ENCODE measurements at regions not wholly inside any gene's neighbourhood (a gene's known extent, or its start where the extent isn't known, plus 50 kb on each side); places are given as distances from the start of the nearest gene placed in this dataset.
A peak's percentile ranks its signal among the peaks of the same experiment; 100 is the strongest.

DNA sequence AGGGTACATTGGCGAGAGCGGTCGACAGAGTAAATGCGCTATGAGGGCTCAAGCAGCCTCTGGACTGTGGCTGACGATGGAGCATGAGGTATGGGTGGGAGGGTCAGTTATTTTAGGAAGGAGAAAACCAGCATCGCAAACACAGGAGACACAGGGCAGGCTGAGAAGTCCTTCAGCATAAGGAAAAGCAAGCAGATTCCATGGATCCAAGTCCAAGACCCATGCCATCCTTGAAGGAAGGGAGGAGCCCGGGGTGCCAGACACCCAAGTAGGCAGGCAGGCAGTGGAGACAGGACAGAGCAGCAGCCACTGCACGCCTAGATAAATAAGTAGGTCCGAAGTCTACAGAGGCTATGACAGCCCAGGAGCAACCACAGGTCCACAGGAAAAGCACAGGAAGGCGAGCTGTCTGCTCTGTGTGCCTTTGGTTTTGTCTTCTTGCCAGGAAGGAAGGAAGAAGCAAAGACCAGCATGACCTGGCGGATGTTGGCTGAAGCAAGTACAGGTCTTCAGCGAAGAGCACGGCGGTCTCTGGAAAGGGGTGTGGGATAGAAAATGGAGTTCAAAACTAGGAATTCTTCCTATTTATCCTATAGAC lies 76.4 kb upstream of the SLC45A1 start (continued):
- TF ChIP-seq, protein P1, sequence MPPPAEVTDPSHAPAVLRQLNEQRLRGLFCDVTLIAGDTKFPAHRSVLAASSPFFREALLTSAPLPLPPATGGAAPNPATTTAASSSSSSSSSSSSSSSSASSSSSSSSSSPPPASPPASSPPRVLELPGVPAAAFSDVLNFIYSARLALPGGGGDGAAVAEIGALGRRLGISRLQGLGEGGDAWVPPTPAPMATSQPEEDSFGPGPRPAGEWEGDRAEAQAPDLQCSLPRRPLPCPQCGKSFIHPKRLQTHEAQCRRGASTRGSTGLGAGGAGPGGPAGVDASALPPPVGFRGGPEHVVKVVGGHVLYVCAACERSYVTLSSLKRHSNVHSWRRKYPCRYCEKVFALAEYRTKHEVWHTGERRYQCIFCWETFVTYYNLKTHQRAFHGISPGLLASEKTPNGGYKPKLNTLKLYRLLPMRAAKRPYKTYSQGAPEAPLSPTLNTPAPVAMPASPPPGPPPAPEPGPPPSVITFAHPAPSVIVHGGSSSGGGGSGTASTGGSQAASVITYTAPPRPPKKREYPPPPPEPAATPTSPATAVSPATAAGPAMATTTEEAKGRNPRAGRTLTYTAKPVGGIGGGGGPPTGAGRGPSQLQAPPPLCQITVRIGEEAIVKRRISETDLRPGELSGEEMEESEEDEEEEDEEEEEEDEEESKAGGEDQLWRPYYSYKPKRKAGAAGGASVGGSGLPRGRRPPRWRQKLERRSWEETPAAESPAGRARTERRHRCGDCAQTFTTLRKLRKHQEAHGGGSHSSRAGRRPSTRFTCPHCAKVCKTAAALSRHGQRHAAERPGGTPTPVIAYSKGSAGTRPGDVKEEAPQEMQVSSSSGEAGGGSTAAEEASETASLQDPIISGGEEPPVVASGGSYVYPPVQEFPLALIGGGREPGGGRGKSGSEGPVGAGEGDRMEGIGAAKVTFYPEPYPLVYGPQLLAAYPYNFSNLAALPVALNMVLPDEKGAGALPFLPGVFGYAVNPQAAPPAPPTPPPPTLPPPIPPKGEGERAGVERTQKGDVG (CRISPR knock-in tag; IDR thresholded peaks at IDR 0.05; ENCODE audit: borderline replicate concordance) = peak; percentile 11; the same call in 1 of the 2 replicates
- TF ChIP-seq ZNF589 (CRISPR knock-in tag; conservative IDR thresholded peaks at IDR 0.05) (no peak), MTA1 (CRISPR knock-in tag; IDR thresholded peaks at IDR 0.05; ENCODE audit: borderline replicate concordance) (peak; percentile 91), GATAD2A (CRISPR knock-in tag; IDR thresholded peaks at IDR 0.05) (peak; percentile 90), TOPORS (CRISPR knock-in tag; IDR thresholded peaks at IDR 0.05) (no peak), HDAC2 (CRISPR knock-in tag; IDR thresholded peaks at IDR 0.05) (peak; percentile 79), ZNF292 (CRISPR knock-in tag; IDR thresholded peaks at IDR 0.05; ENCODE audit: borderline replicate concordance, low read depth) (no peak; the same call in 1 of the 2 replicates), NFYB (CRISPR knock-in tag; IDR thresholded peaks at IDR 0.05) (no peak), SIN3A (IDR thresholded peaks at IDR 0.05; ENCODE audit: borderline replicate concordance, low read depth, low read length) (no peak), ZKSCAN5 (CRISPR knock-in tag; IDR thresholded peaks at IDR 0.05) (no peak), NFKB2 (CRISPR knock-in tag; IDR thresholded peaks at IDR 0.05; ENCODE audit: borderline replicate concordance) (peak; percentile 48; the same call in 1 of the 2 replicates), ZNF776 (CRISPR knock-in tag; IDR thresholded peaks at IDR 0.05) (no peak)
- TF ChIP-seq, protein P2, sequence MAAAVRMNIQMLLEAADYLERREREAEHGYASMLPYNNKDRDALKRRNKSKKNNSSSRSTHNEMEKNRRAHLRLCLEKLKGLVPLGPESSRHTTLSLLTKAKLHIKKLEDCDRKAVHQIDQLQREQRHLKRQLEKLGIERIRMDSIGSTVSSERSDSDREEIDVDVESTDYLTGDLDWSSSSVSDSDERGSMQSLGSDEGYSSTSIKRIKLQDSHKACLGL (CRISPR knock-in tag; IDR thresholded peaks at IDR 0.05) = no peak
- TF ChIP-seq, protein P3, sequence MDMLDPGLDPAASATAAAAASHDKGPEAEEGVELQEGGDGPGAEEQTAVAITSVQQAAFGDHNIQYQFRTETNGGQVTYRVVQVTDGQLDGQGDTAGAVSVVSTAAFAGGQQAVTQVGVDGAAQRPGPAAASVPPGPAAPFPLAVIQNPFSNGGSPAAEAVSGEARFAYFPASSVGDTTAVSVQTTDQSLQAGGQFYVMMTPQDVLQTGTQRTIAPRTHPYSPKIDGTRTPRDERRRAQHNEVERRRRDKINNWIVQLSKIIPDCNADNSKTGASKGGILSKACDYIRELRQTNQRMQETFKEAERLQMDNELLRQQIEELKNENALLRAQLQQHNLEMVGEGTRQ (IDR thresholded peaks at IDR 0.05; ENCODE audit: low read depth, low read length) = no peak
- TF ChIP-seq, protein P3 (CRISPR knock-in tag; IDR thresholded peaks at IDR 0.05; ENCODE audit: borderline replicate concordance) = no peak
- TF ChIP-seq, protein P4, sequence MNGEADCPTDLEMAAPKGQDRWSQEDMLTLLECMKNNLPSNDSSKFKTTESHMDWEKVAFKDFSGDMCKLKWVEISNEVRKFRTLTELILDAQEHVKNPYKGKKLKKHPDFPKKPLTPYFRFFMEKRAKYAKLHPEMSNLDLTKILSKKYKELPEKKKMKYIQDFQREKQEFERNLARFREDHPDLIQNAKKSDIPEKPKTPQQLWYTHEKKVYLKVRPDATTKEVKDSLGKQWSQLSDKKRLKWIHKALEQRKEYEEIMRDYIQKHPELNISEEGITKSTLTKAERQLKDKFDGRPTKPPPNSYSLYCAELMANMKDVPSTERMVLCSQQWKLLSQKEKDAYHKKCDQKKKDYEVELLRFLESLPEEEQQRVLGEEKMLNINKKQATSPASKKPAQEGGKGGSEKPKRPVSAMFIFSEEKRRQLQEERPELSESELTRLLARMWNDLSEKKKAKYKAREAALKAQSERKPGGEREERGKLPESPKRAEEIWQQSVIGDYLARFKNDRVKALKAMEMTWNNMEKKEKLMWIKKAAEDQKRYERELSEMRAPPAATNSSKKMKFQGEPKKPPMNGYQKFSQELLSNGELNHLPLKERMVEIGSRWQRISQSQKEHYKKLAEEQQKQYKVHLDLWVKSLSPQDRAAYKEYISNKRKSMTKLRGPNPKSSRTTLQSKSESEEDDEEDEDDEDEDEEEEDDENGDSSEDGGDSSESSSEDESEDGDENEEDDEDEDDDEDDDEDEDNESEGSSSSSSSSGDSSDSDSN (CRISPR knock-in tag; IDR thresholded peaks at IDR 0.05) = peak; percentile 37; the same call in 1 of the 2 replicates
- TF ChIP-seq, protein P5, sequence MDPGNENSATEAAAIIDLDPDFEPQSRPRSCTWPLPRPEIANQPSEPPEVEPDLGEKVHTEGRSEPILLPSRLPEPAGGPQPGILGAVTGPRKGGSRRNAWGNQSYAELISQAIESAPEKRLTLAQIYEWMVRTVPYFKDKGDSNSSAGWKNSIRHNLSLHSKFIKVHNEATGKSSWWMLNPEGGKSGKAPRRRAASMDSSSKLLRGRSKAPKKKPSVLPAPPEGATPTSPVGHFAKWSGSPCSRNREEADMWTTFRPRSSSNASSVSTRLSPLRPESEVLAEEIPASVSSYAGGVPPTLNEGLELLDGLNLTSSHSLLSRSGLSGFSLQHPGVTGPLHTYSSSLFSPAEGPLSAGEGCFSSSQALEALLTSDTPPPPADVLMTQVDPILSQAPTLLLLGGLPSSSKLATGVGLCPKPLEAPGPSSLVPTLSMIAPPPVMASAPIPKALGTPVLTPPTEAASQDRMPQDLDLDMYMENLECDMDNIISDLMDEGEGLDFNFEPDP (CRISPR knock-in tag; conservative IDR thresholded peaks at IDR 0.05) = no peak
